ENCODE measurements at regions not wholly inside any gene's neighbourhood (a gene's known extent, or its start where the extent isn't known, plus 50 kb on each side); places are given as distances from the start of the nearest gene placed in this dataset.

DNA sequence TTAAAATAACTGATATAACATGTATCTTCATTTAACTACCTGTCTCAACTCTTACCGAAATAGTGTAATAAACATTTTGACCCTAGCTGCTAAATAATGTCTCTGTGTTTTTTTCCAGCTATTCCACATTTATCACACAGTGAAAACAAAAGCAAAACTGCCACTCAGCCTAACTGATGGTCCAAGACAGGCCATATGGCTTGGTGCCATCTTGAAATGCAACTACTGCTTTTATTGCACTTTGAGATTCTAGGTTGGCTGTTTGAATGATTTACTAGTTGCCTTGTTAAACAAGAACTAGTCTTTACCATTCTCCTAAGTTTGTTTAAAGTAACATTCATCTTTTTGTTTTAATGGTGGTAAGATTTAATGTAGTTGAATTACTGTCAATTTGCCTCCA, 739.8 kb downstream of the TFAP2A start:
- TF ChIP-seq POLR2A (IDR thresholded peaks at IDR 0.05; ENCODE audit: low read depth, low read length) (no peak), BHLHE40 (IDR thresholded peaks at IDR 0.05; ENCODE audit: low read depth, low read length) (no peak)
- TF ChIP-seq, protein P1, sequence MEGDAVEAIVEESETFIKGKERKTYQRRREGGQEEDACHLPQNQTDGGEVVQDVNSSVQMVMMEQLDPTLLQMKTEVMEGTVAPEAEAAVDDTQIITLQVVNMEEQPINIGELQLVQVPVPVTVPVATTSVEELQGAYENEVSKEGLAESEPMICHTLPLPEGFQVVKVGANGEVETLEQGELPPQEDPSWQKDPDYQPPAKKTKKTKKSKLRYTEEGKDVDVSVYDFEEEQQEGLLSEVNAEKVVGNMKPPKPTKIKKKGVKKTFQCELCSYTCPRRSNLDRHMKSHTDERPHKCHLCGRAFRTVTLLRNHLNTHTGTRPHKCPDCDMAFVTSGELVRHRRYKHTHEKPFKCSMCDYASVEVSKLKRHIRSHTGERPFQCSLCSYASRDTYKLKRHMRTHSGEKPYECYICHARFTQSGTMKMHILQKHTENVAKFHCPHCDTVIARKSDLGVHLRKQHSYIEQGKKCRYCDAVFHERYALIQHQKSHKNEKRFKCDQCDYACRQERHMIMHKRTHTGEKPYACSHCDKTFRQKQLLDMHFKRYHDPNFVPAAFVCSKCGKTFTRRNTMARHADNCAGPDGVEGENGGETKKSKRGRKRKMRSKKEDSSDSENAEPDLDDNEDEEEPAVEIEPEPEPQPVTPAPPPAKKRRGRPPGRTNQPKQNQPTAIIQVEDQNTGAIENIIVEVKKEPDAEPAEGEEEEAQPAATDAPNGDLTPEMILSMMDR (conservative IDR thresholded peaks at IDR 0.05; ENCODE audit: low read depth, low read length): no peak
